GM23338 (cell line): ENCODE measurements at regions not wholly inside any gene's neighbourhood (a gene's known extent, or its start where the extent isn't known, plus 50 kb on each side); places are given as distances from the start of the nearest gene placed in this dataset.

Source experiments
- ATAC-seq: fragments of 200-7000 bp; cut with Tn5 transposase; 3 replicates; pipeline ENCODE4 v1.9.1; 2020
- DNase-seq: peaks from one replicate; pipeline ENCODE4 v3.0.0-alpha.2; 2015; ENCODE audit warnings: low spot score
- H2AFZ ChIP-seq: fragments of 200-600 bp; sonication (generic); 2 replicates; pipeline ENCODE4 v1.8.0; 2016; ENCODE audit warnings: antibody characterized with exemption, mild to moderate bottlenecking, moderate library complexity
- H3F3A ChIP-seq: fragments of 200-600 bp; sonication (generic); replicated peaks from 2 replicates; pipeline ENCODE4 v1.8.0; 2017; ENCODE audit warnings: antibody characterized with exemption, mixed run types, low read depth
- H3K27ac ChIP-seq: fragments of 200-600 bp; sonication (generic); 2 replicates; pipeline ENCODE4 v1.6.1; 2016; ENCODE audit warnings: low read depth
- H3K27me3 ChIP-seq: fragments of 200-600 bp; sonication (generic); 2 replicates; pipeline ENCODE4 v1.8.0; 2016; ENCODE audit warnings: mild to moderate bottlenecking, mixed run types, moderate library complexity; ENCODE audit not compliant: insufficient read depth
- H3K36me3 ChIP-seq: fragments of 200-600 bp; sonication (generic); 2 replicates; pipeline ENCODE4 v1.8.0; 2016; ENCODE audit warnings: mild to moderate bottlenecking; ENCODE audit not compliant: insufficient read depth
- H3K4me1 ChIP-seq: fragments of 200-600 bp; sonication (generic); 2 replicates; pipeline ENCODE4 v1.8.0; 2016; ENCODE audit warnings: mild to moderate bottlenecking, moderate library complexity; ENCODE audit not compliant: insufficient read depth
- H3K4me2 ChIP-seq: fragments of 200-600 bp; sonication (generic); 2 replicates; pipeline ENCODE4 v1.7.1; 2017; ENCODE audit warnings: mixed run types
- H3K4me3 ChIP-seq: fragments of 200-600 bp; sonication (generic); 2 replicates; pipeline ENCODE4 v1.6.1; 2016; ENCODE audit warnings: mixed run types
- H3K79me2 ChIP-seq: fragments of 200-600 bp; sonication (generic); replicated peaks from 2 replicates; pipeline ENCODE4 v1.8.0; 2017; ENCODE audit warnings: mild to moderate bottlenecking; ENCODE audit not compliant: insufficient read depth
- H3K9me2 ChIP-seq: fragments of 200-600 bp; sonication (generic); 2 replicates; pipeline ENCODE4 v1.8.0; 2017; ENCODE audit not compliant: insufficient read depth
- H4K20me1 ChIP-seq: fragments of 200-600 bp; sonication (generic); replicated peaks from 2 replicates; pipeline ENCODE4 v1.8.0; 2017; ENCODE audit warnings: mild to moderate bottlenecking; ENCODE audit not compliant: insufficient read depth
- H3K27ac Mint-ChIP-seq: 2 replicates; pipeline ENCODE4 v1.8.0; 2020; ENCODE audit warnings: inconsistent platforms, mild to moderate bottlenecking, moderate library complexity, mixed read lengths
- H3K27me3 Mint-ChIP-seq: 3 replicates; pipeline ENCODE4 v1.8.0; 2022; ENCODE audit warnings: low read depth, mild to moderate bottlenecking, moderate library complexity, mixed read lengths, inconsistent platforms; ENCODE audit not compliant: insufficient read depth, poor library complexity
- H3K36me3 Mint-ChIP-seq: 3 replicates; pipeline ENCODE4 v1.8.0; 2021; ENCODE audit warnings: low read depth, mild to moderate bottlenecking, inconsistent platforms, moderate library complexity, mixed read lengths
- H3K4me1 Mint-ChIP-seq: 3 replicates; pipeline ENCODE4 v1.8.0; 2020; ENCODE audit warnings: mild to moderate bottlenecking, inconsistent platforms, mixed read lengths
- H3K4me3 Mint-ChIP-seq: 3 replicates; pipeline ENCODE4 v1.8.0; 2021; ENCODE audit warnings: moderate library complexity, mild to moderate bottlenecking, inconsistent platforms, mixed read lengths
- H3K9me3 Mint-ChIP-seq: 3 replicates; pipeline ENCODE4 v1.8.0; 2020; ENCODE audit warnings: moderate library complexity, mild to moderate bottlenecking, inconsistent platforms, mixed read lengths
- CREB1 ChIP-seq: fragments of 250-450 bp; sonication (Bioruptor Pico); IDR thresholded peaks from 2 replicates; pipeline ENCODE4 v1.5.0; 2020; ENCODE audit warnings: low read depth, mild to moderate bottlenecking, moderate library complexity
- CTCF ChIP-seq, 2 experiments: fragments of 200-600 bp in 1 of 2; sonication (generic) in 1 of 2; conservative IDR thresholded peaks; 2 replicates each; pipeline versions ENCODE4 v1.5.1 to v1.6.1; 2016 to 2017; ENCODE audit warnings: antibody characterized with exemption in 2 of 2, low read depth in 2 of 2, mild to moderate bottlenecking in 2 of 2, moderate library complexity in 1 of 2
- ETS1 ChIP-seq: IDR thresholded peaks from 2 replicates; pipeline ENCODE4 v1.6.1; 2016; ENCODE audit warnings: antibody characterized with exemption
- EZH2 ChIP-seq: fragments of 200-600 bp; sonication (generic); IDR thresholded peaks from one replicate; pipeline ENCODE4 v1.8.0; 2017; ENCODE audit warnings: antibody characterized with exemption, mild to moderate bottlenecking, low read depth; ENCODE audit not compliant: unreplicated experiment
- EZH2phosphoT487 ChIP-seq: fragments of 200-600 bp; sonication (generic); IDR thresholded peaks from one replicate; pipeline ENCODE4 v1.8.1; 2018; ENCODE audit warnings: antibody characterized with exemption; ENCODE audit not compliant: unreplicated experiment
- JUNB ChIP-seq: IDR thresholded peaks from one replicate; pipeline ENCODE4 v1.6.1; 2016; ENCODE audit warnings: antibody characterized with exemption; ENCODE audit not compliant: unreplicated experiment
- NANOG ChIP-seq: IDR thresholded peaks from 2 replicates; pipeline ENCODE4 v1.6.1; 2016; ENCODE audit warnings: antibody characterized with exemption, borderline replicate concordance
- POLR2AphosphoS5 ChIP-seq: IDR thresholded peaks from 2 replicates; pipeline ENCODE4 v1.6.1; 2016; ENCODE audit warnings: antibody characterized with exemption, low read depth
- REST ChIP-seq: IDR thresholded peaks from one replicate; pipeline ENCODE4 v1.6.1; 2018; ENCODE audit warnings: antibody characterized with exemption; ENCODE audit not compliant: unreplicated experiment
- STAT1 ChIP-seq: IDR thresholded peaks from one replicate; pipeline ENCODE4 v1.6.1; 2016; ENCODE audit warnings: antibody characterized with exemption; ENCODE audit not compliant: unreplicated experiment
- ZNF114 ChIP-seq: fragments of 250-450 bp; sonication (Bioruptor Pico); IDR thresholded peaks from 2 replicates; pipeline ENCODE4 v1.5.0; 2020; ENCODE audit warnings: mild to moderate bottlenecking, moderate library complexity
- ZNF331 ChIP-seq: fragments of 250-450 bp; sonication (Bioruptor Pico); IDR thresholded peaks from 2 replicates; pipeline ENCODE4 v1.5.0; 2020; ENCODE audit warnings: low read depth, mild to moderate bottlenecking, moderate library complexity
- ZNF462 ChIP-seq: fragments of 250-450 bp; sonication (Bioruptor Pico); IDR thresholded peaks from 2 replicates; pipeline ENCODE4 v1.5.0; 2020; ENCODE audit warnings: mild to moderate bottlenecking, moderate library complexity

GRCh38 chr12:24632466-24632865 is 316.4 kb downstream of the BCAT1 start:
- Mint-ChIP-seq H3K36me3 (no peaks in the 10 kb centered on the region), H3K4me3 (no peak overlapping the region), H3K27ac (no peak overlapping the region), H3K4me1 (peaks cover 6% of the 10 kb centered on the region), H3K9me3 (no peaks in the 10 kb centered on the region), H3K27me3 (peaks cover 2% of the 10 kb centered on the region)
- no peaks in the 10 kb centered on the region for H3K79me2 ChIP-seq
- no peaks in the 10 kb centered on the region for H3K4me1 ChIP-seq
- H3K4me3 ChIP-seq, result no peak overlapping the region
- no peaks in the 10 kb centered on the region; the same call in 1 of the 2 replicates for H4K20me1 ChIP-seq
- DNase-seq, result no peak
- no peak overlapping the region for H3K4me2 ChIP-seq
- H3K36me3 ChIP-seq, result no peaks in the 10 kb centered on the region
- no peak overlapping the region for H3K27ac ChIP-seq
- TF ChIP-seq ETS1, result no peak
- TF ChIP-seq EZH2phosphoT487, result no peak
- no peak for TF ChIP-seq NANOG
- TF ChIP-seq CTCF (conservative IDR thresholded peaks at IDR 0.05; ENCODE audit: low read depth in 2 of 2), result no peak
- no peak for TF ChIP-seq ZNF331 (CRISPR knock-in tag)
- TF ChIP-seq POLR2AphosphoS5, result no peak
- no peak for TF ChIP-seq STAT1
- no peak for TF ChIP-seq ZNF114 (CRISPR knock-in tag)
- no peak for TF ChIP-seq ZNF462 (CRISPR knock-in tag)
- no peak for TF ChIP-seq JUNB
- no peak for TF ChIP-seq REST
- no peak for TF ChIP-seq EZH2
- no peak for TF ChIP-seq CREB1 (CRISPR knock-in tag)
- H3K27me3 ChIP-seq, result no peaks in the 10 kb centered on the region
- no peak overlapping the region for H2AFZ ChIP-seq
- H3F3A ChIP-seq, result no peaks in the 10 kb centered on the region
- no peaks in the 10 kb centered on the region for H3K9me2 ChIP-seq
- no peak for ATAC-seq
